IPS-18a (cell line): ENCODE measurements at regions not wholly inside any gene's neighbourhood (a gene's known extent, or its start where the extent isn't known, plus 50 kb on each side); places are given as distances from the start of the nearest gene placed in this dataset.

ENCODE experiments used
- H3K27ac ChIP-seq: one replicate; pipeline ENCODE4 v1.5.1; 2013; ENCODE audit warnings: low read length
- H3K27me3 ChIP-seq: one replicate; pipeline ENCODE4 v1.6.1; 2013; ENCODE audit warnings: mild to moderate bottlenecking, low read length; ENCODE audit not compliant: control insufficient read depth, insufficient read depth
- H3K36me3 ChIP-seq: one replicate; pipeline ENCODE4 v1.6.1; 2013; ENCODE audit warnings: low read depth, low read length; ENCODE audit not compliant: control insufficient read depth
- H3K4me1 ChIP-seq: one replicate; pipeline ENCODE4 v1.6.1; 2013; ENCODE audit warnings: low read depth, low read length; ENCODE audit not compliant: control insufficient read depth
- H3K4me3 ChIP-seq: one replicate; pipeline ENCODE4 v1.5.1; 2013; ENCODE audit warnings: low read length
- H3K9ac ChIP-seq: one replicate; pipeline ENCODE4 v1.6.1; 2013; ENCODE audit warnings: mild to moderate bottlenecking, low read length, moderate library complexity
- H3K9me3 ChIP-seq: one replicate; pipeline ENCODE4 v1.6.1; 2013; ENCODE audit warnings: low read depth, low read length; ENCODE audit not compliant: control insufficient read depth

DNA sequence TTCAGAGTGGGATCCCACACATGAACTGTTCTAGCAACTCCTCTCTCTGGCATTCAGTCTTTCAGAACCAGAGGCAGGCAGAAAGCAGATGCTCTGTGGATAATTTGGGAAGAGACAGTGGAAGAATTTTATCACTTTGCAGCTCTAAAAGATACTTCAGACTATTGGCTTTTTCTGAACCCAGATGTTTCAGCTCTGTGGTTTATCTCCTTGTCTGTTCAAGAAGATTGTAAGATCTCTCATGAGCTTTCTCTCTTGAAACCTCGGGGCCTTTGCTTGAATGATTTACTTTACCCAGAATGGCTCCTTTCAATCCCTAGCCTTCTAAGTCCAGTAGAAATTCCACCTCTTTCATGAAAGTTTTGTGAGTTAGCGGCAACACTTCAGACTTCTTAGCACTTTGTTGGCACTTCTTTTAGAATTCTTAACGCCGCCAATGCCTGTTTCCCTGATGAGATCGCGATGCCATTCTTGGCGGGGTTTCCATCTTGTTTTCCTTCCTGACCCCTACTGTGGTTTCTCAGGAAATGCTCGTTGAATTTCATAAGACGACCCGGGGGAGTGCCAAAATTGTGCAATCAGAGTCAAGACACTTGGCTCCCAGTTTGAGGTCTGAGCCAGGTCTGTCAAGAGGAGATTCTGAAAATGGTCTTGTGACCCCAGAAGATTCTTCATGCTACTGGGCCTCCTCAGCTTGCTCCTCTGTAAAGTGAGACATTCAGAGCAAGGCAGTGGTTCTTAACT lies 107.0 kb upstream of the PRICKLE1 start:
- no peak overlapping the region for H3K4me3 ChIP-seq
- no peaks in the 10 kb centered on the region for H3K27me3 ChIP-seq
- no peak overlapping the region for H3K27ac ChIP-seq
- no peaks in the 10 kb centered on the region for H3K36me3 ChIP-seq
- peaks cover 9% of the 10 kb centered on the region for H3K4me1 ChIP-seq
- no peak overlapping the region for H3K9ac ChIP-seq
- no peaks in the 10 kb centered on the region for H3K9me3 ChIP-seq

GRCh38 chr12:42695490-42695995 lies 106.0 kb upstream of the PRICKLE1 start:
- H3K9me3 ChIP-seq = no peaks in the 10 kb centered on the region
- no peak overlapping the region for H3K9ac ChIP-seq
- no peaks in the 10 kb centered on the region for H3K36me3 ChIP-seq
- H3K27me3 ChIP-seq = no peaks in the 10 kb centered on the region
- H3K4me3 ChIP-seq = no peak overlapping the region
- no peak overlapping the region for H3K27ac ChIP-seq
- H3K4me1 ChIP-seq = peaks cover 9% of the 10 kb centered on the region

- H3K27me3 ChIP-seq = no peaks in the 10 kb centered on the region
- no peak overlapping the region for H3K9ac ChIP-seq
- H3K27ac ChIP-seq = no peak overlapping the region
- no peak overlapping the region for H3K4me3 ChIP-seq
- peaks cover 9% of the 10 kb centered on the region for H3K4me1 ChIP-seq
- H3K36me3 ChIP-seq = no peaks in the 10 kb centered on the region
- no peaks in the 10 kb centered on the region for H3K9me3 ChIP-seq
Measured at GRCh38 chr12:42692749-42693148, 103.2 kb upstream of the PRICKLE1 start.

DNA sequence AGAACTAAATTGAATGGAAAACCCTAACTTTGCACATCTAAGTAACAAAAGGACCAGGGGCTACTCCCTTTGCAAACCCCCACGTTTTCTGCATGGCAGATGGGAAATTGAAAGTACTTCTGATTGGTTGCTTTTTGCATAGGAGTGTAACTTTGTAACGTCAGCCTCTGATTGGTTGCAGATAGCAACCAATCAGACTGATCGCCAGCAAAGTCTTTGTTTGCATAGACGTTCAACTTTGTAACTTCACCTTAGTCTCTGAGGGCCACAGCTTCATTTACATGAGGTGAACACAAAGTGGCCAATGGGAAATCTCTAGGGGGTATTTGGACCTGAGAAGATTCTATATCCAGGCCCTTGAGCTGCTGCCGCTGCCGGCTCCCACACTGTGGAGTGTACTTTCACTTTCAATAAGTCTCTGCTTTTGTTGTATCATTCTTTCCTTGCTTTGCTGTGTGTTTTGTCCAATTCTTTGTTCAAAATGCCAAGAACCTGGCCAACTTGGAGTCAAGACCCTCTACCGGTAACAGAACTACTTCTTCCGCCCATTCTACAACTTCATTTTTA lies 102.5 kb upstream of the PRICKLE1 start:
- Histone ChIP-seq H3K36me3 (no peaks in the 10 kb centered on the region), H3K4me1 (peaks cover 9% of the 10 kb centered on the region), H3K27ac (no peak overlapping the region), H3K4me3 (no peak overlapping the region), H3K27me3 (no peaks in the 10 kb centered on the region), H3K9ac (no peak overlapping the region), H3K9me3 (no peaks in the 10 kb centered on the region)

GRCh38 chr12:42690264-42690663 lies 100.7 kb upstream of the PRICKLE1 start:
- H3K9me3 ChIP-seq = no peaks in the 10 kb centered on the region
- H3K27ac ChIP-seq = no peak overlapping the region
- H3K4me1 ChIP-seq = peaks cover 9% of the 10 kb centered on the region
- H3K36me3 ChIP-seq = no peaks in the 10 kb centered on the region
- H3K4me3 ChIP-seq = no peak overlapping the region
- no peak overlapping the region for H3K9ac ChIP-seq
- H3K27me3 ChIP-seq = no peaks in the 10 kb centered on the region

DNA sequence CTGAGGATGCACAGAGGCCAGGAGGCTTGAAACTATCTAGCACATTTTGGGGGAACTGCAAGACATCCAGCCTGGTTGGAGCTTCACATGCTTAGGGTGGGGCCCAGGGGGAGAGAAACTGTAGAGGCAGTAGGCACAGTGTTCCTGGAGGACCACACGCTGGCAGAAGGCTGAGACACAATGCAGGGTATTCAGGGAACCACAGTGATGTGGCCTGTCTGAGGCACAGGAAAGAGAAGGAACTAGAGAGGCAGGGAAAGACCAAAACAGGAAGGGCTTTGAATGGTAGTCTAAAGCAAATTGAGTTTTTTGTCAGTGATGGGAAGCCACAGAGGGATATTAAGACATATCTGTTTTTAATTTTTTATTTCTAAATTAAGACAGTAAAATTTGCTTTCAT lies 100.2 kb upstream of the PRICKLE1 start:
- H3K4me3 ChIP-seq = no peak overlapping the region
- peaks cover 9% of the 10 kb centered on the region for H3K4me1 ChIP-seq
- no peak overlapping the region for H3K27ac ChIP-seq
- H3K9me3 ChIP-seq = no peaks in the 10 kb centered on the region
- H3K27me3 ChIP-seq = no peaks in the 10 kb centered on the region
- H3K36me3 ChIP-seq = no peaks in the 10 kb centered on the region
- H3K9ac ChIP-seq = no peak overlapping the region

DNA sequence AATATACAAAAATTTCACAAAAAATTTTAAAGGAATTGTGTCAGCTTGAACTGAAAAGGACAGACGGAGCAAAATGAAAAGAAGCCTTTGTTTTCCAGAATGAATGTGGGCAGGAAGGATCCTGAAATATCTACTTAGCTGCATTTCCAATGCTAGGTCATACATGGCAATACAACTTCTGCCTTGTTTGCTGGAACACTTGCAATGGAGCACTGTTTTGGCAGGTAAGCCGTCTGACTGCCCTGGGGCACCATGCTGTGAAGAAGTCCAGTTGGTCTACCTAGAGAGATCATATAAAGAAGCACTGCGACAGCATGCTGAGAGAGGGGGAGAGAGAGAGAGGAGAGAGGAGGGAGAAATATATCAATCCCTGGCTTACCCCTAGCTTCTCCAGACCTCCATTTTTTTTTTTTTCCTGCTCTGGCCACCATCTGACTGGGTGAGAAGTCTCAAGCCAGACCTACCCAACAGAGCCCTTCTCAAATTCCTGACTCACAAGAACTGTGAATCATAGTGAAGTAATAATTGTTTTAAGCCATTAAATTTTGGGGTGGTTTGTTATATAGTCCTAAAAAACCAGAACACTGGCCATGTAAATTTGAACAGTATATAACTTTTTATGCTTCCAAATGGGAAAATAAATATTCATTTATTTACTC lies 97.1 kb upstream of the PRICKLE1 start:
- Histone ChIP-seq H3K27me3 (no peaks in the 10 kb centered on the region), H3K9ac (no peak overlapping the region), H3K4me1 (peaks cover 16% of the 10 kb centered on the region), H3K9me3 (no peaks in the 10 kb centered on the region), H3K36me3 (no peaks in the 10 kb centered on the region), H3K4me3 (no peak overlapping the region), H3K27ac (no peak overlapping the region)

DNA sequence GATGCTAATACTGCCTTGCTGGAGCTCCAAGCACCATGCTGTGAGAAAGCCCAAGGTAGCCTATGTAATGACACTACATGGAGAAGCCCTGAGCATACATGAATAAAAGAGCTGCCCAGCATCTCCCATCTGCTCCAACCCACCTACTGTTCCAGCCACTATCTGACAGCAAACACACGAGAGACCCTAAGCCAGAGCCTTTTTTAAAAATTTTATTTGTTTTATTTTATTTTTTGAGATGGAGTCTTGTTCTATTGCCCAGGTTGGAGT lies 95.2 kb upstream of the PRICKLE1 start:
- no peak overlapping the region for H3K4me3 ChIP-seq
- no peaks in the 10 kb centered on the region for H3K9me3 ChIP-seq
- peaks cover 16% of the 10 kb centered on the region for H3K4me1 ChIP-seq
- no peaks in the 10 kb centered on the region for H3K27me3 ChIP-seq
- H3K36me3 ChIP-seq = no peaks in the 10 kb centered on the region
- no peak overlapping the region for H3K9ac ChIP-seq
- no peak overlapping the region for H3K27ac ChIP-seq

DNA sequence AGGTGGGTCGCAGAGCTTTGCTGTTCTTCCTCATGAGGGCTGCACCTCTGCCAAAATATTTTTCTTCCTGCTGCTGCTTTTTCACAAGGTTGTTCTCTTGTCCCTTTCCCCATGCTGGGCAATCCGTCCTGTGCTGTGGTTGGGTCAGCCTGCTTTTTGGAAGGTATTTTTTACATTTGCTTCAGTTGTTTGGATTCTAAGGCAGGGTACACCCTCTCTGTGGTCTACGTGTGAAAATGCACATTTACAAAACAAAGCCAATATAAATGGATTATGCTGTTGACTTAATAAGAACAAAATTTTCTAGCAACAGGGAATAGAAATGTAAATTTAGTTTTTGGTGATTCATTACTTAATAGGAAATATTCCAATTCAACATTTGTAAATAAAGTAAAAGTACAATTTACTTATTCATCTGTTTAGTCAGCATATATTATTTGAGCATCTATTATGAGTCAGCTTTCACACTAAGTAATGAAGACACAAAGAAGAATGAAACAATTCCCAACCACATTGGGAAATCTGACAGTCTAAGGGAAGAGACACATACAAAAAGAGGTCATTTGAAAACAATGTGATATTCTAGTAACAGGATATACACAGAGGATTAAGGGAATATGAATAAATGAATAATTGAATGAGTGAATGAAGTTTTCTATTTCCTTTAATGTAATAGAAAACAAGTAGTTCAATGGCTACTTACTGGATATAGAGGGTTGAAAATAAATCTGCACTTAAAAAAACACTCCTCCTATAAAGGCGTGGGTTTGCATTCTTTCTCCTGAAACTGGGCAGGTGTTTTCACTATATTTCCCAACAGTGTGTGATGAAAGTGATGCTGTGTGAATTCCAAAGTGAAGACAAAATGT lies 94.6 kb upstream of the PRICKLE1 start:
- H3K9me3 ChIP-seq = no peaks in the 10 kb centered on the region
- peaks cover 16% of the 10 kb centered on the region for H3K4me1 ChIP-seq
- no peak overlapping the region for H3K4me3 ChIP-seq
- H3K27ac ChIP-seq = no peak overlapping the region
- H3K27me3 ChIP-seq = no peaks in the 10 kb centered on the region
- no peak overlapping the region for H3K9ac ChIP-seq
- H3K36me3 ChIP-seq = no peaks in the 10 kb centered on the region

- no peak overlapping the region for H3K9ac ChIP-seq
- H3K4me1 ChIP-seq = peaks cover 16% of the 10 kb centered on the region
- H3K9me3 ChIP-seq = no peaks in the 10 kb centered on the region
- no peaks in the 10 kb centered on the region for H3K36me3 ChIP-seq
- no peaks in the 10 kb centered on the region for H3K27me3 ChIP-seq
- no peak overlapping the region for H3K27ac ChIP-seq
- H3K4me3 ChIP-seq = no peak overlapping the region
Measured at GRCh38 chr12:42683266-42683665, 93.7 kb upstream of the PRICKLE1 start.

DNA sequence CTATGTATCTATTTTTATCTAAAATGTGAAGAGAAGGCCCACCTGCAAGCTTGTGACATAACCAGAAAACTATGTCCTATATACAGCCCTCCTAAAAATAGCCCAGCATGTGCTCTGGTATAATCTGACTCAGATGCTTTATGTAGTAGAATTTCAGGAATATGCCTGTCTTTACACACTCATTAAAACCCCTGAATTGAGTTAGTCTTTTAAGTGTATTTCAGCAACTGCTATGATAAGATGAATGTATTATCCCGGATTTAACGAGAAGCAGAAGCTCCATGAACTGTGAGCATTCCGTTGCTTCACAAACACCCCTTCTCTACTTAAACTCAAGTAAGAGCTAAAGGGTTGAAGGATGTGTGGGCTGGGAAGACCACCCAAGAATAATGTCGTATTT lies 89.9 kb upstream of the PRICKLE1 start:
- Histone ChIP-seq H3K9ac (no peak overlapping the region), H3K4me1 (peaks cover 13% of the 10 kb centered on the region), H3K27me3 (no peaks in the 10 kb centered on the region), H3K36me3 (no peaks in the 10 kb centered on the region), H3K9me3 (no peaks in the 10 kb centered on the region), H3K4me3 (no peak overlapping the region), H3K27ac (no peak overlapping the region)
